Gastrocnemius medialis (tissue), 4 donors: ENCODE measurements at regions not wholly inside any gene's neighbourhood (a gene's known extent, or its start where the extent isn't known, plus 50 kb on each side); places are given as distances from the start of the nearest gene placed in this dataset.

Experiments
- ATAC-seq, 2 donors: fragments of 150-250 bp; one replicate each; pipeline ENCODE4 v1.9.1; 2016
- DNase-seq, 2 donors: peaks; one replicate each; pipeline ENCODE4 v3.0.0-alpha.2; 2019
- H3K27ac ChIP-seq, 4 donors: fragments of 200-600 bp; sonication (generic); 1 replicate in 1 of 4; 2 replicates in 3 of 4; pipeline ENCODE4 v1.5.1; 2016 to 2018; ENCODE audit warnings: mild to moderate bottlenecking in 2 of 4, moderate library complexity in 1 of 4
- H3K27me3 ChIP-seq, 3 donors: fragments of 200-600 bp; sonication (generic) in 2 of 3; 1 replicate in 1 of 3; 2 replicates in 2 of 3; pipeline versions ENCODE4 v1.5.1 to v1.6.0; 2016 to 2019; ENCODE audit warnings: mild to moderate bottlenecking in 1 of 3, moderate library complexity in 1 of 3
- H3K36me3 ChIP-seq, 2 donors: fragments of 200-600 bp; sonication (generic) in 1 of 2; one replicate each; pipeline ENCODE4 v1.5.1; 2017 to 2018
- H3K4me1 ChIP-seq, 2 donors: fragments of 200-600 bp; sonication (generic) in 1 of 2; one replicate each; pipeline ENCODE4 v1.5.1; 2016 to 2017; ENCODE audit warnings: mild to moderate bottlenecking in 2 of 2
- H3K4me3 ChIP-seq, 4 donors: fragments of 200-600 bp; sonication (generic) in 3 of 4; 1 replicate in 1 of 4; 2 replicates in 3 of 4; pipeline ENCODE4 v1.5.1; 2016 to 2019; ENCODE audit warnings: mild to moderate bottlenecking in 2 of 4
- H3K9me3 ChIP-seq, 3 donors: fragments of 200-600 bp; sonication (generic) in 2 of 3; 1 replicate in 1 of 3; 2 replicates in 2 of 3; pipeline ENCODE4 v1.5.1; 2016 to 2019
- POLR2A ChIP-seq, 2 donors: fragments of 450-650 bp; IDR thresholded peaks; one replicate each; pipeline ENCODE4 v1.6.1; 2017; ENCODE audit warnings: antibody characterized with exemption in 2 of 2, mild to moderate bottlenecking in 2 of 2, moderate library complexity in 2 of 2
- in situ Hi-C, 4 donors: fragments of 200-750 bp; cut with MboI; loops; one replicate each; pipeline versions ENCODE4 v1.15.0 to v1.8.0; 2017; ENCODE audit warnings: low sequenced_read_pairs in 4 of 4
- intact Hi-C: fragments of 100-400 bp; cut with DNase I; formaldehyde crosslinking; loops from one replicate; pipeline ENCODE4 v1.15.1; 2023; ENCODE audit warnings: low total_unique reads
- TF ChIP-seq, protein P1 (sequence below), 5 experiments: fragments of 450-650 bp in 3 of 5; fragments of 200-600 bp in 2 of 5; sonication (generic) in 2 of 5; IDR thresholded peaks in 4 of 5; conservative IDR thresholded peaks in 1 of 5; 1 replicate in 4 of 5; 2 replicates in 1 of 5; pipeline ENCODE4 v1.5.1; 2016 to 2019; ENCODE audit warnings: antibody characterized with exemption in 5 of 5, mild to moderate bottlenecking in 3 of 5, moderate library complexity in 3 of 5

DNA sequence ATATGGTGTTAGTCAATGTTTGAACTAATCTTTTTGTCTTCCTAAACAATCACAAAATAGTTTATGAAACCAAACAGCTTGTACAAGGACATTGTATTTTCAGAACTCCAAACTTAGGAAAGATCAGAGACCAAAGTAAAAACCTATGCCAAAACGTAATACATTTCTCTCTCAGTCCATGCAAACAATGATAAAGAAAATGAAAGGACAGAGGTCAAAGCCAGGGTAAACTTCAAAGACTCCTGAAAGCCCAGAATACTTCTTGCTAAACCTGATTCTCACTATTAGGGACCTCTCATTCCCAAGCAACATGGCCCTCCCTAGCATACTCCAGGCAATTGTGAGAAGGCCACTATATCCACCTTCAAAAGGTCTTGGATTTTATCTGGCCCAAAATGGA is 105.1 kb upstream of the GALNT5 start:
- in situ Hi-C loops: no loop called here

DNA sequence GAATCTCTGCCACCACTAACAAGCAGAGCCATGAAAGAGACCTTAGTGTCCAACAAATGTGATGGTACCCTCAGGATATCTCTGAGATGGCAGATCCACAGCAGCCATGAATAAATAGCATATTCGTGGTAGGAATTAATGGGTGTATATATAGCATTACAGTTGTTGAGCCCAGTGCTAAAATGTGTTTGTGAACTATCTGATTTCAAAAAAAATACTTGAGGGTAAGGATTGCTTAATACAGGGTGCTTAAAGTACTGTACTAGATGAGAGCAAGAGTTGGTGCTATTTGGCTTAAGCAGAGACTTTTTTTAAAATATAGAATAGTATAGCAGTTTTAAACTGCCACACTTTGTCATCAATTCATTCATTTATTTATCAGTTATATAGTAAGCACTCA is 101.5 kb upstream of the GALNT5 start:
- H3K27ac ChIP-seq: no peak overlapping the region
- DNase-seq (no peak), ATAC-seq (no peak)
- no peaks in the 10 kb centered on the region for H3K27me3 ChIP-seq
- TF ChIP-seq, protein P1, sequence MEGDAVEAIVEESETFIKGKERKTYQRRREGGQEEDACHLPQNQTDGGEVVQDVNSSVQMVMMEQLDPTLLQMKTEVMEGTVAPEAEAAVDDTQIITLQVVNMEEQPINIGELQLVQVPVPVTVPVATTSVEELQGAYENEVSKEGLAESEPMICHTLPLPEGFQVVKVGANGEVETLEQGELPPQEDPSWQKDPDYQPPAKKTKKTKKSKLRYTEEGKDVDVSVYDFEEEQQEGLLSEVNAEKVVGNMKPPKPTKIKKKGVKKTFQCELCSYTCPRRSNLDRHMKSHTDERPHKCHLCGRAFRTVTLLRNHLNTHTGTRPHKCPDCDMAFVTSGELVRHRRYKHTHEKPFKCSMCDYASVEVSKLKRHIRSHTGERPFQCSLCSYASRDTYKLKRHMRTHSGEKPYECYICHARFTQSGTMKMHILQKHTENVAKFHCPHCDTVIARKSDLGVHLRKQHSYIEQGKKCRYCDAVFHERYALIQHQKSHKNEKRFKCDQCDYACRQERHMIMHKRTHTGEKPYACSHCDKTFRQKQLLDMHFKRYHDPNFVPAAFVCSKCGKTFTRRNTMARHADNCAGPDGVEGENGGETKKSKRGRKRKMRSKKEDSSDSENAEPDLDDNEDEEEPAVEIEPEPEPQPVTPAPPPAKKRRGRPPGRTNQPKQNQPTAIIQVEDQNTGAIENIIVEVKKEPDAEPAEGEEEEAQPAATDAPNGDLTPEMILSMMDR (IDR thresholded peaks at IDR 0.05 in 4 of 5, conservative IDR thresholded peaks at IDR 0.05 in 1 of 5): no peak
- TF ChIP-seq POLR2A (IDR thresholded peaks at IDR 0.05): no peak
- intact Hi-C loops (no loop called here), in situ Hi-C loops (no loop called here)
- H3K4me1 ChIP-seq: no peaks in the 10 kb centered on the region
- no peaks in the 10 kb centered on the region for H3K36me3 ChIP-seq
- no peak overlapping the region for H3K4me3 ChIP-seq
- no peaks in the 10 kb centered on the region for H3K9me3 ChIP-seq

More for the DNA sequence above, 105.1 kb upstream of the GALNT5 start:
- H3K4me3 ChIP-seq: no peak overlapping the region
- TF ChIP-seq, protein P1 (IDR thresholded peaks at IDR 0.05 in 4 of 5, conservative IDR thresholded peaks at IDR 0.05 in 1 of 5): no peak
- TF ChIP-seq POLR2A (IDR thresholded peaks at IDR 0.05): no peak
- no peaks in the 10 kb centered on the region for H3K36me3 ChIP-seq
- DNase-seq (no peak), ATAC-seq (no peak)
- no peaks in the 10 kb centered on the region for H3K4me1 ChIP-seq
- no peaks in the 10 kb centered on the region for H3K9me3 ChIP-seq
- intact Hi-C loops: no loop called here
- H3K27me3 ChIP-seq: no peaks in the 10 kb centered on the region
- H3K27ac ChIP-seq: no peak overlapping the region

DNA sequence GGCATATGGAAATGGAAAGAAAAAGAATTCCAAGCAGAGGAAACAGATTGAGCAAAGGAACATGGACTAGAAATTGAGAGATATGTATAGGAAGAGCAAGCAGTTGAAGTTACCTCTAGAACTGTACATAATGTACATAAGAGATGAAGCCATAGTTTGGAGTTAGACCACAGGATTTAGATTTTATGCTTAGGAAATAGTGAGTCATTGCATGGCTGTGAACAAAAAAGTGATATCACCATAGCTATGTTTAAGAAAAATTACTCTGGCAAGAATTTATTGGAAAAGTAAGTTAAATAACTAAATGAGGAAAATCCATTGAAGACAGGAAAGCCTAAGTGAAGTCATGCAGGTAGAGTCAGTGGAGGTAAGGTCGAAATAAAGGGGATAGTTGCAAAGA is 99.4 kb upstream of the GALNT5 start:
- H3K36me3 ChIP-seq: no peaks in the 10 kb centered on the region
- ATAC-seq (no peak), DNase-seq (no peak)
- TF ChIP-seq, protein P1 (IDR thresholded peaks at IDR 0.05 in 4 of 5, conservative IDR thresholded peaks at IDR 0.05 in 1 of 5): no peak
- TF ChIP-seq POLR2A (IDR thresholded peaks at IDR 0.05): no peak
- H3K27me3 ChIP-seq: no peaks in the 10 kb centered on the region
- in situ Hi-C loops (no loop called here), intact Hi-C loops (no loop called here)
- H3K4me3 ChIP-seq: no peak overlapping the region
- no peaks in the 10 kb centered on the region for H3K9me3 ChIP-seq
- no peaks in the 10 kb centered on the region for H3K4me1 ChIP-seq
- no peak overlapping the region for H3K27ac ChIP-seq

DNA sequence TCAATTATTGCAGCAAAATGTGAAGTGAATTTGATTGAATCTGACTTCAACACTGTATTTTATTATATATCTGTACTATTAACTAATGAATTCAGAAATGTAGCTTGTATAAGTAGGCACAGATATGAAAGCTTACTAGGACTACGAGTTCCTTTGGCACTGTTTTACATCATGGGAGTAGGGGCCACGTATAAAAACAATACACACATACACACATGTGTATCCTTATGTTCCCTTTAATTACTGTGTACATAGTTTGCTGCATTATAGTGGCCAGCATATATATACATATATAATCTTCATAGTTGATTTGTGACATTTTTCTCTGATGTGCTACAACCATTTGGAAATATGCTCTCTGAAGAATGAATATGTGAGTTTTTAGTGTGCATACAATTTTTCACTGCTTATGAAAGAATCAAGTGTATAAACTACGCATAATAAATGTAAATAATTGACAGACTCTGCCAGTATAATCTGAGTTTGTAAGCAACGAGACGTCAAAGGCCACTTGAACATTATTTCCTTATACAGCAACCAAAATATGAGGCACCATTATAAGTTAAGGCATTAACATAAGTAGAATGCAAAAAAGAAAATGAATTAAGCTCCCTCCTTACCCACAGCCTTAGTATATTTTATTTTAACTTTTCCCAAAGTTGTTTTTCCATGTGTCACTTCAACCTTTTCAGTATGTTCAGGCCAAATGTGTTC is 98.1 kb upstream of the GALNT5 start:
- no peaks in the 10 kb centered on the region for H3K4me1 ChIP-seq
- H3K27ac ChIP-seq: no peak overlapping the region
- no peaks in the 10 kb centered on the region for H3K27me3 ChIP-seq
- intact Hi-C loops: no loop called here
- TF ChIP-seq, protein P1 (IDR thresholded peaks at IDR 0.05 in 4 of 5, conservative IDR thresholded peaks at IDR 0.05 in 1 of 5): no peak
- TF ChIP-seq POLR2A (IDR thresholded peaks at IDR 0.05): no peak
- ATAC-seq: no peak
- no peaks in the 10 kb centered on the region for H3K9me3 ChIP-seq
- in situ Hi-C loops: no loop called here
- no peak for DNase-seq
- no peak overlapping the region for H3K4me3 ChIP-seq
- H3K36me3 ChIP-seq: no peaks in the 10 kb centered on the region

DNA sequence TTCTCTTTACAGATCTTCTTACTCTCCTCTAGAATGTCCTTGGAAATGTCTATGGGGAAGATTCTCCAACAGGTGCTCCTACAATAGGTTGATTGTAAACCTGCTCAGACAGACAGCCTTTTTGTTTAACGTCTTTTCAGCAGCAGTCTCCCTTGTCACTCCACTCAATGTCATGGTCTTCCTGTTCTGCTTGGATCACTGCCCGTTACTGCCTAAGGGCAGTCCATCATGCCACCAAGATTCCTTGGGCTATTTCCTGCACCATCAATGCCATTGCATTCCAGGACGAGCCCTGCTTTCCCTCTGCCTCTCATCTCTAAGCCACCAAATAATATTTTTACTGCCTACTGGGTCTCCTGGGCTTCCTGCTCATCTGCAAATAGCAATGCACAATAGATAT is 97.4 kb upstream of the GALNT5 start:
- Histone ChIP-seq H3K27me3 (no peaks in the 10 kb centered on the region), H3K36me3 (no peaks in the 10 kb centered on the region), H3K4me3 (no peak overlapping the region), H3K9me3 (no peaks in the 10 kb centered on the region), H3K27ac (no peak overlapping the region), H3K4me1 (no peaks in the 10 kb centered on the region)
- ATAC-seq (no peak), DNase-seq (no peak)
- intact Hi-C loops: no loop called here
- in situ Hi-C loops: no loop called here
- no peak for TF ChIP-seq POLR2A (IDR thresholded peaks at IDR 0.05)
- TF ChIP-seq, protein P1 (IDR thresholded peaks at IDR 0.05 in 4 of 5, conservative IDR thresholded peaks at IDR 0.05 in 1 of 5): no peak
